ENCODE measurements at regions not wholly inside any gene's neighbourhood (a gene's known extent, or its start where the extent isn't known, plus 50 kb on each side); places are given as distances from the start of the nearest gene placed in this dataset.

GRCh38 chr6:119781365-119781764 is 431.8 kb upstream of the MAN1A1 start:
- no peak for FAIRE-seq
- Histone ChIP-seq H4K20me1 (replicated peaks; ENCODE audit: control insufficient read depth, insufficient read depth, low read length) (no peaks in the 10 kb centered on the region), H3K4me2 (ENCODE audit: insufficient read depth, low read length) (no peak overlapping the region), H3K9me3 (replicated peaks; ENCODE audit: control insufficient read depth, insufficient read depth, low read depth, low read length) (no peaks in the 10 kb centered on the region), H3K79me2 (ENCODE audit: control insufficient read depth, insufficient read depth, low read length) (no peaks in the 10 kb centered on the region), H3K9ac (ENCODE audit: insufficient read depth in 1 of 2, low read depth in 2 of 2, low read length in 2 of 2) (no peak overlapping the region), H3K27ac (ENCODE audit: extremely low read depth, low read depth, low read length) (no peak overlapping the region), H3K36me3 (ENCODE audit: control insufficient read depth, insufficient read depth, low read length) (no peaks in the 10 kb centered on the region), H3K4me1 (replicated peaks in 1 of 2; ENCODE audit: control insufficient read depth in 2 of 2, insufficient read depth in 2 of 2, low read length in 2 of 2) (no peaks in the 10 kb centered on the region), H3K9me1 (ENCODE audit: control insufficient read depth, insufficient read depth, low read length) (no peaks in the 10 kb centered on the region), H3K27me3 (ENCODE audit: control insufficient read depth in 2 of 2, insufficient read depth in 2 of 2, low read length in 2 of 2) (no peaks in the 10 kb centered on the region), H2AFZ (ENCODE audit: low read depth, low read length) (no peak overlapping the region), H3K4me3 (no peak overlapping the region)
- under 1% methylated on average over 6 of the region's 6 CpGs for WGBS (ENCODE audit: insufficient coverage, low coverage, missing lambda C conversion rate)
- CTCF ChIA-PET (ENCODE audit: low intra/inter-chr PET ratio) = interaction anchor here (0.6 to 0.7 kb wide), 2 partner anchors 229 to 813 kb away, joined by 3 to 7 read pairs; no protein-coding TSS in a partner anchor
- POLR2A ChIA-PET = no interaction called here
- BruUV-seq (replicated peaks) = no TSS peak
- intact Hi-C loops (cut with micrococcal nuclease) = no loop called here
- in situ Hi-C loops (cut with MboI) = no loop called here
- no peak for DNase-seq (ENCODE audit: extremely low read depth in 1 of 4, low spot score in 3 of 4)
- no peak for ATAC-seq
- no peak for TF ChIP-seq CLOCK (CRISPR knock-in tag; IDR thresholded peaks at IDR 0.05; ENCODE audit: borderline replicate concordance)
- TF ChIP-seq NCOR1 (IDR thresholded peaks at IDR 0.05) = no peak
- TF ChIP-seq NFYB (IDR thresholded peaks at IDR 0.05; ENCODE audit: extremely low read depth, insufficient read length) = no peak
- TF ChIP-seq, protein P1, sequence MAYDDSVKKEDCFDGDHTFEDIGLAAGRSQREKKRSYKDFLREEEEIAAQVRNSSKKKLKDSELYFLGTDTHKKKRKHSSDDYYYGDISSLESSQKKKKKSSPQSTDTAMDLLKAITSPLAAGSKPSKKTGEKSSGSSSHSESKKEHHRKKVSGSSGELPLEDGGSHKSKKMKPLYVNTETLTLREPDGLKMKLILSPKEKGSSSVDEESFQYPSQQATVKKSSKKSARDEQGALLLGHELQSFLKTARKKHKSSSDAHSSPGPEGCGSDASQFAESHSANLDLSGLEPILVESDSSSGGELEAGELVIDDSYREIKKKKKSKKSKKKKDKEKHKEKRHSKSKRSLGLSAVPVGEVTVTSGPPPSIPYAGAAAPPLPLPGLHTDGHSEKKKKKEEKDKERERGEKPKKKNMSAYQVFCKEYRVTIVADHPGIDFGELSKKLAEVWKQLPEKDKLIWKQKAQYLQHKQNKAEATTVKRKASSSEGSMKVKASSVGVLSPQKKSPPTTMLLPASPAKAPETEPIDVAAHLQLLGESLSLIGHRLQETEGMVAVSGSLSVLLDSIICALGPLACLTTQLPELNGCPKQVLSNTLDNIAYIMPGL (CRISPR knock-in tag; IDR thresholded peaks at IDR 0.05) = no peak
- no peak for TF ChIP-seq CBFB (CRISPR knock-in tag; IDR thresholded peaks at IDR 0.05)
- TF ChIP-seq TBL1XR1 (IDR thresholded peaks at IDR 0.05; ENCODE audit: low read length in 2 of 2) = no peak
- TF ChIP-seq SP2 (IDR thresholded peaks at IDR 0.05; ENCODE audit: extremely low read depth, low read depth, low read length, poor library complexity, severe bottlenecking) = no peak
- TF ChIP-seq HINFP (tag; conservative IDR thresholded peaks at IDR 0.05; ENCODE audit: low read depth) = no peak
- TF ChIP-seq HDGF (IDR thresholded peaks at IDR 0.05) = no peak
- no peak for TF ChIP-seq NCOA6 (IDR thresholded peaks at IDR 0.05)
- no peak for TF ChIP-seq TOE1 (IDR thresholded peaks at IDR 0.05; ENCODE audit: borderline replicate concordance)
- TF ChIP-seq TOE1 (CRISPR knock-in tag; IDR thresholded peaks at IDR 0.05; ENCODE audit: borderline replicate concordance, low read depth) = no peak
- TF ChIP-seq ZFP30 (CRISPR knock-in tag; IDR thresholded peaks at IDR 0.05; ENCODE audit: borderline replicate concordance) = no peak
- TF ChIP-seq ZBTB1 (CRISPR knock-in tag; IDR thresholded peaks at IDR 0.05; ENCODE audit: borderline replicate concordance, low read depth) = no peak
- no peak for TF ChIP-seq SNAPC5 (CRISPR knock-in tag; IDR thresholded peaks at IDR 0.05)
- no peak for TF ChIP-seq ZNF175 (CRISPR knock-in tag; IDR thresholded peaks at IDR 0.05; ENCODE audit: low read depth)
- no peak for TF ChIP-seq RBFOX2 (IDR thresholded peaks at IDR 0.05; ENCODE audit: low read depth, low read length)
- no peak for TF ChIP-seq BCL6 (CRISPR knock-in tag; IDR thresholded peaks at IDR 0.05)
